ENCODE measurements at regions not wholly inside any gene's neighbourhood (a gene's known extent, or its start where the extent isn't known, plus 50 kb on each side); places are given as distances from the start of the nearest gene placed in this dataset.

- TF ChIP-seq CTCF (IDR thresholded peaks at IDR 0.05) (no peak), POLR2A (IDR thresholded peaks at IDR 0.05) (no peak)
Measured at GRCh38 chr5:173783371-173783770, 104.8 kb upstream of the CPEB4 start.

Data from heart left ventricle (tissue), 13 donors.